Ammon's horn (tissue), 1 donor: ENCODE measurements at regions not wholly inside any gene's neighbourhood (a gene's known extent, or its start where the extent isn't known, plus 50 kb on each side); places are given as distances from the start of the nearest gene placed in this dataset.
"Not testable (repeated sequence)": the region's sequence is repeated elsewhere in the genome, so short reads cannot be mapped to it uniquely, and the experiment has no call there.

ENCODE experiments used
- DNase-seq: peaks from one replicate; pipeline ENCODE4 v3.0.0-alpha.2; 2016; ENCODE audit warnings: low spot score

DNA sequence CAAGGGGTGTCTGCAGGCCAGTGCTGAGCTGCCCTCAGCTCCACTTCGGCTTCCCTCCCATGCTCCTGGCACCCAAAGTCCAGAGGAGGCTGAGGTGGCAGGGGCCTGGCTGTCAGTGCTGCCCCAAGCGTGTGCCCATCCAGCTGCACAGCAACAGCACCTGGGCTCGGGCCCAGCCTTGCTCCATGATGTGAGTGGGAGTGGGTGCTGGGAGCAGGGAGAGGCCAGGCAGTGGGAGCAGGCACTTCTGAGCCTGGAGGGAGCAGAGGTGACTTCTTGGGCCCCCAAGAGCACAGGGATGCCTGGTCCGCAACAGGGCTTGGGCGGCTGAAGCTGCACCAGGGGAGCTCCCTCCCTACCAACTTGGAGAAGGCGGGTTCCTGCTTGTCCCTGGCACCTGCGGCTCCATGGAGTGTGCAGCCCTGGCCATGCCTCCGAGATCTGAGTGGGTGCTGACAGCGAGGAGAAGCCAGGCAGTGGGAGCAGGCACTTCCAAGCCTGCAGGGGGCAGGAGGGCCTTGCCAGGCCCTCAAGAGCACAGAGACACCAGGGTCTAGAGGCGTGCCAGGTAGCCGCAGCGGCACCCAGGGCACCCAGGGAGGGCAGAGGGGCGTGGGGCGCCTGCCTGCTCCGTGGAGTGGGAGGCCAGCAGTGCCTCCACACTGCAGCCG is 366.7 kb upstream of the SGO1 start:
- no peak for DNase-seq

DNA sequence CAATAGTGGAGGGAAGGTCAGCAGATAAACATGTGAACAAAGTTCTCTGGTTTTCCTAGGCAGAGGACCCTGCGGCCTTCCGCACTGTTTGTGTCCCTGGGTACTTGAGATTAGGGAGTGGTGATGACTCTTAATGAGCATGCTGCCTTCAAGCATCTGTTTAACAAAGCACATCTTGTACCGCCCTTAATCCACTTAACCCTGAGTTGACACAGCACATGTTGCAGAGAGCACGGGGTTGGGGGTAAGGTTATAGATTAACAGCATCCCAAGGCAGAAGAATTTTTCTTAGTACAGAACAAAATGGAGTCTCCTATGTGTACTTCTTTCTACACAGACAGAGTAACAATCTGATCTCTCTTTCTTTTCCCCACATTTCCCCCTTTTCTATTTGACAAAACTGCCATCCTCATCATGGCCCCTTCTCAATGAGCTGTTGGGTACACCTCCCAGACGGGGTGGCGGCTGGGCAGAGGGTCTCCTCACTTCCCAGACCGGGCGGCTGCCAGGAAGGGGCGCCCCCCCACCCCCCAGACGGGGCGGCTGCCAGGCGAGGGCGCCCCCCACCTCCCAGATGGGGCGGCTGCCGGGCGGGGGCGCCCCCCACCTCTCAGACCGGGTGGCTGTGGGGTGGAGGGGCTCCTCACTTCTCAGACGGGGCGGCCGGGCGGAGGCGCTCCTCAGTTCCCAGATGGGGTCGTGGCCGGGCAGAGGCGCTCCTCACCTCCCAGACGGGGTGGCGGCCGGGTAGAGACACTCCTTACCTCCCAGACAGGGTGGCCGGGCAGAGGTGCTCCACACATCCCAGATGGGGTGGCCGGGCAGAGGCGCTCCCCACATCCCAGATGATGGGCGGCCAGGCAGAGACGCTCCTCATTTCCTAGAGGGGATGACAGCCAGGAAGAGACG is 361.6 kb upstream of the SGO1 start:
- not testable (repeated sequence) for DNase-seq

DNA sequence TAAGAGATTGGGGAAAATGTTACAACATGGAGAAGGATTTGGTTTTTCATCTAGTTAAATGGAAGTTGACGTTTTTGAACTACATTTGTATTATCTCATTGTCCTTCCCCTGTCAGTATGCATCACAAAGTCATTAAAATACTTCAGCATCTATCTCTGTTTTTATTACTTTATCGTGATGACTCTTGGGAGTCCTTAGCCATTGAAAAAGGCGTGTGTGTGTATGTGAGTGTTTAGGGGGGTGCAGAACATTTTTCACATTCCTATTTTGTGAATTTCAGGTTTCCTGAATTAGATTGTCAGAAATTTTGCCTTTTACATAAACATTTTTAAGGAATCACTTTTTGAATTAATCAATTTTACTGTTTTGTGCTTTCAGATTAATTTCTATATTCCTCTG is 360.6 kb upstream of the SGO1 start:
- no peak for DNase-seq

DNA sequence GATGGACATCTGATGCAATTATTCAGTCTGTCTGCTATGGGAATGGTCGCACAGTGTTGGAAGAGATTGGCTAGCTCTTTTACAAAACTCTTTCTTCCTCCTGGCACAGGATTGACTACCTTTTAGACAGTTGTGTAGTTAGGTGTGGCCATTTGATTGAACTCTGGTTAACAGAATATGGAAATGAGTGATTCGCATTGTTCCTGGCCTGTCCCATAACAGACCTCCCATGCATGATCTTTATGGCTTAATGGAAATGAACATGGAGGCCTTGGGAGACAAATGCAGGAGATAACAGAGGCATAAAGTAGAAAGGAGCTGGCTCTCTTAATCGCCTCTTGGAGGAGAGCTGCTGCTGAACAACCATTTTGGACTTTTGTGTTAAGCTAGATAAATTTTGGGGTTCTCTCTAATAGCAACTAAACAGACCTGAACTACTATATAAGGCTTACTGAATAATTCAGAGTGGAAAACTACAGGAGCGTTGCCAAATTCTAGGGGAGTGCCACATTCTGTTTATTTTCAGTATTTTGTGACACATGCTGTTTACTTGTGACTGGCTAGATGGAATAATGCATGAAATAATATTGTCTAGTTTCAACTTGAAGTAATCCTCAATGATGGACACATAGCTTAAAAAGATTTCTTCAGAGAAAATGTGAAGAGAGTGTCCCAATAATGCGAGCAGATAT is 357.7 kb upstream of the SGO1 start:
- no peak for DNase-seq

DNA sequence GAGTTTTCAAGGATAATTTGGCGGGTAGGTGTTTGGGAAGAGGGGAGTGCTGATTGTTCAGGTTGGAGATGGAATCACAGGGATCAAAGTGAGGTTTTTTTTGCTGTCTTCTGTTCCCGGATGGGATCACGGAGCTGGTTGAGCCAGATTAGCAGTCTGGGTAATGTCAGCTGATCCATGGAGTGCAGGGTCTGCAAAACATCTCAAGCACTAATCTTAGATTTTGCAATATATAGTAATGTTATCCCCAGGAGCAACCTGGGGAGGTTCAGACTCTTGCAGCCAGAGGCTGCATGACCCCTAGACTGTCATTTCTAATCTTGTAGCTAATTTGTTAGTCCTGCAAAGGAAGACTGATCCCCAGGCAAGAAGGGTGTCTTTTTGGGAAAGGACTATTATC is 354.1 kb upstream of the SGO1 start:
- DNase-seq, result no peak

DNA sequence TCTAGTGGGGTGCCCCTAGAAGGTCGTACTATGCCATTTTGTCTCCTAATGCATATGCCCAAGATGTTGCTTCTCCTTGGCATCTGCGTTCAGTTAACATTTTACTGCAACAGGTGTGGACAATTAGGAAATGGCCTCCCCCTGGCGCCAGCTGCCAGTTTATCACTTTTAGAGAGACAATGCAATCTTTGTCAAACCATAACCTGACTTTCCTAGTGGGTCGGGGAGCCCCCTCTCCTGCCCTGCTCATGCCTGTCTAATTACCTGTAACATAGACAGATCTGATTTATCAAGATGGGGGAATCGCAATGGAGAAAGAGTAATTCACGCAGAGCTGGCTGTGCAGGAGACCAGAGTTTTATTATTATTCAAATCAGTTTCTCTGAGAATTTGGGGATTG is 353.7 kb upstream of the SGO1 start:
- DNase-seq, result no peak

DNA sequence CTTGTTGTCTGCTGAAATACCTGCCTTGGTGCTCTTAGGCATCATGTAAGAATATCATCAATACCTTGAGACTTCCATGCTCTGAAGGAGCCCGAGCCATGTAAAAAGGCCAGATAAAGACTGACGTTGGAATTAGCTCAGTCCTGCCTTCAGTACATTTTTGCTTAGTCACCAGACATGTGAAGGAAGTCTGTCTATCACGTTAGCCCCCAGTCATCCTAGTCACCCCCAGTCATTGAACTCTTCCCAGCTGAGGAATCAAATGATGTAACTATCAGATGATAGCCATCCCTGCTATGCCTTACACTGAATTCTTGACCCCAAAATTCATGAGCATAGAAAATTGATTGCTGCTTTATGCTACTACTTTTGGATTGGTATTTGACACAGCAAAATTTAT is 351.2 kb upstream of the SGO1 start:
- no peak for DNase-seq

DNA sequence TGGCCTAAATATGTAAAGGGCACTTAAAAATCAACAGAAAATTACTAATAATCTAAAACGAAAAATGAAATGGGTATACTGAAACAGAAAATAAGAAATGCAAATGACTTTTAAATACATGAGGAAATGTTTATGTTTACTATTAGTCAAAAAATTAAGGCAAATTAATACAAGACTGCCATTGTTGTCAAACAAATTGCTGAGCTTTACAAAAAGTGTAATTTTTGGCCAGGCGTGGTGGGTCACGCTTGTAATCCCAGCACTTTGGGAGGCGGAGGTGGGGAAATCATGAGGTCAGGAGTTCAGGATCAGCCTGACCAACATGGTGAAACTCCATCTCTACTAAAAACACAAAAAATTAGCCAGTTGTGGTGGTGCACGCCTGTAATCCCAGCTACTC is 343.9 kb upstream of the SGO1 start:
- DNase-seq, result no peak

DNA sequence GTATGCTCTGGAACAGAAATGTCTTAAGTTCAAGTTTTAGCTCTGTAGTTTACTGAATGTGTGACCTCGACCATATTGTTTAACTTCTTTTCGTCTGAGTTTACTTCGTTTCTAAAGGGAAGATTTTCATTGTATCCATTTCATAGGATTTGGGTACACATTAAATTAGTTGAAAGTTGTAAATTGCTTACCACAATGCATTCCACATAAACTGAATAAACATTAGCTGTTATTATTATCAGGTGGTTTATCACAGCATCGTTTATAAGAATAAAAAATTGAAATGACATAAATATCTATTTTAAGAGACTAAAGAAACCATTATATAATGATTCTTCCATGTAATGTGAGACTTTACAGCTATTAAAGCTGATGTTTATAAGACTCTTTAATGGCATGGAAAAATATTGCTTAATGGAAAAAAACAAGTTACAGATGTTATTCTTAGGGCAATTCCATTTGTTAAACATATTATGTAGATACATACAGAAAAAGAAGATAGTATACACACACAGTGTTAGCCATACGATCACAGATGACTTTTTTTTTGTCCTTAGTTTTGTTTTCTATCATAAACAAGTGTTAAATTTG is 342.3 kb upstream of the SGO1 start:
- DNase-seq, result no peak

DNA sequence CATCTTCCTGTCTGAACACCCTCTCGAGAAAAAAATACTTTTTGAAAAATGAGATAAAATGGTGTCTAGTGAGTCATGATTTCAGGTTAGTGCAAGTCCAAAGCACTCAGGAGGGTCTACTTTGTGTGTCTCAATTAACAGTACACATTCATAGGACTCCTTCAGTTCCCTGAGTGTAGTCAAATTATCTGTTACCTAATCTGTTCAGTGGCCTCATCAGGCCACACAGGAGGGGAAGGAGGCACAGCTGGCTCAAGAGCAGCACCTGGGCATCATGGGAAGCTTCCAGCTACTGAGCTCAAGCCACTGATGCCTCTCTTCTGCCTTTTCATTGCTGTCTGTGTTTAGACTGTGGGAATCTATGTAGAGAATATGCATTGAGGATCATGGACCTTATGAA is 341.4 kb upstream of the SGO1 start:
- DNase-seq, result no peak

DNA sequence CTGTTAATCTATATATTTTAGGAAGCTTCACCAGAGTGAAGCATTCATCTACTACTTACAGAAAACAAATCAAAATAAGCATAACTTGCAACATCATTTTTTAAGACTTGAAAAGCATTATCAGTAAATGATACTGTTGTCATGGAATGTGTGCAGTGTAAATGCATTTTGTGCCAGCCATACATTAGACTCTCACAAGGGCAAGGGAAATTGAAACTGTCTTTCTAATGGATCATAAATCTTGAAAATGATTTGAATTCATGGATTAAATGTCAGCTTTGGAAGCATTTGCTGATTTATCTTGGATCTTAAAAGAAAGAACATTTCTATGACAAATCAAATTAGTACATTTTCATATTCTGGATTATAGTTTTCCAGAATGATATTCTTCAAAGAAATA is 338.3 kb upstream of the SGO1 start:
- DNase-seq, result no peak

DNA sequence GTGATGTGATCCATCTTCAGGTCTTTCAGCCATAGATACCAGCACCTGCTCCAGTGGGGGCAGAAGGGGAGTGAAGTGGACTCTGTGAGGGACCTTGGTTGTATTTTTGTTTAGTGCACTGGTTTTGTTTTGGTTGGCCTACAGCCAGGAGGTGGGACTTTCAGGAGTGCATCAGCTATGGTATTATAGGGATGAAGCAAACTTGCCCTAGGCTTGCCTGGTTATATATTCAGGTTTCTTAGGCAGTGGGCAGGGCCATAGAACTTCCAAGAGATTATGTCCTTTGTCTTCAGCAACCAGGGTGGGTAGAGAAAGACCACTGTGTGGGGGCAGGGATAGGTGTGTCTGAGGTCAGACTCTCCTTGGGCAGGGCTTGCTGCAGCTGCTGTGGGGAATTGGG is 337.3 kb upstream of the SGO1 start:
- DNase-seq, result no peak

DNA sequence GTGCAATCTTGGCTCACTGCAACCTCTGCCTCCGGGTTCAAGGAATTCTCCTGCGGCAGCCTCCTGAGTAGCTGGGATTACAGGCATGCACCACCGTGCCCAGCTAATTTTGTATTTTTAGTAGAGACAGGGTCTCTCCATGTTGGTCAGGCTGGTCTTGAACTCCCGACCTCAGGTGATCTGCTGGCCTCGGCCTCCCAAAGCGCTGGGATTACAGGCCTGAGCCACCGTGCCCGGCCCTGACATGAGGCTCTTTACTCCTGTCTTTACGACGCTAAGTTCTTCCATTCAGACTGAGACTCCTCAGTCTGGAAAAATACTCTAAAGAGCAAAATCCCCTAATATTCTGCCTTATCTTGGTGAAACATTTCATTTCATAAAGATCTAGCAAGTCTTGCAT is 331.3 kb upstream of the SGO1 start:
- DNase-seq, result not testable (repeated sequence)

DNA sequence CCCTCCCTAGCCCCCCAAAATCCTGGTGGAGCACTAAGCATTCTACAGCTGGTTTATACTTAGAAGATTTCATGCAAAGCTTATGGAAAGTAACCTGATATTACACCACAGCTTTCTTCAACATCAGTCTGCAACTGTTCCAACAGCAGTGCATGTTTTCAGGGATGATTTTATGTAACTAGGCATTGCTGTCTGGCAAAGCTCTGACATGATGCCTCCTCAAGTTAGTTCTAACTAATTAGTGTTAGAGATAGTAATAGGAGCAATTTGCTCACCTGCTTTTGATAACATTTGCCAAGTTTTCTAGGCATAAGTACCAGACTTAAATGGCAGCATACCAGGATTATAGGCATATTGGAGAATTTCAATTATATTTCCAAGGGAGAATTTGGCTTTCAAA is 330.3 kb upstream of the SGO1 start:
- DNase-seq, result no peak

DNA sequence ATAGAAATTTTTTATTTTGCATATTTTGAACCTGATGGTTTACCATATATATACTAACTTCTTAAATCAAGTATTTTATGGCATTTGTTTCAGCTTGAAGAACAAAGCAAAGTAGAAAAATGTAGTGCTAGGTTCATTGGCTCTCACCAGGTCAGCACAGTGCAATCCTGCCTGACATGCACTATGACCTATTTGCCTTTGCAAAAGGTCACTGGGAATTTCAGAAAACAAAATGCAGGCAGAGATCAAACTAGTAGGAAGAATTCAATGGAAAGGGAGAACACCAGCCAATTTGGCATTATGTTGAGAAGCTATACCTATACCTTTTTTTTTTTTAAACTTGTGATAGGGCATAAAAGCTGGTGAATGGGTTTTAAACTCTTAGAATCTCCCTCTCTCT is 329.8 kb upstream of the SGO1 start:
- DNase-seq, result no peak

DNA sequence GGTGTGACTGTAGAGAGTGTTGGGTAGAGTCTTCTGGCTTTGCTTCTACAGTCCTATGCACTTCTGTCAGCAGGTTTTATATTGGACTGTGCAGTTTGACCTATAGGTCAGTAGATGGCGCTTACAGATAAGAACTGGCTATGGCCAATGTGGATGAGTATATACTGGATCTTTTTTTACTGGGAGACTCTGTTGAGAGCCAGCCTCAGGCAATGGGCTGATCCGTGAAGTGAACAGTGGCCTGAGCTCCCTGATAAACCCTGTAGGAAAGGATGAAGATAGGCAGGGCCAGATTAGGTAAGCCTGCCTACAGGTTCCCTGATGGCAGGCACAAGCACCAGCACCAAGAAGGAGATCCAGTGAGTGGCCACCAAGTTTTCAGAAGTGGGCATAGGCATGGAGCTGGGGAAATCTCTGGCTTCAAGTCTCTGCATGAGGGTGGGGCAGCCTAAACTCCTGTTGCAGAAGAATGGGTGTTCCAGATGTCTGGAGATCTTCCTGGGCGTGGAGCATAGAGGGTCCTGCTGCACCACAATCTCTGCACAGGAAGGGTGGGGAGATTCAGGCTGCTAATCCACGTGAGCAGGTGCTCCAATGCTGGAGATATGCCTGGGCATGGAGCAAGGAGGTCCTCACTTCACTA is 326.0 kb upstream of the SGO1 start:
- peak; percentile 52 for DNase-seq

DNA sequence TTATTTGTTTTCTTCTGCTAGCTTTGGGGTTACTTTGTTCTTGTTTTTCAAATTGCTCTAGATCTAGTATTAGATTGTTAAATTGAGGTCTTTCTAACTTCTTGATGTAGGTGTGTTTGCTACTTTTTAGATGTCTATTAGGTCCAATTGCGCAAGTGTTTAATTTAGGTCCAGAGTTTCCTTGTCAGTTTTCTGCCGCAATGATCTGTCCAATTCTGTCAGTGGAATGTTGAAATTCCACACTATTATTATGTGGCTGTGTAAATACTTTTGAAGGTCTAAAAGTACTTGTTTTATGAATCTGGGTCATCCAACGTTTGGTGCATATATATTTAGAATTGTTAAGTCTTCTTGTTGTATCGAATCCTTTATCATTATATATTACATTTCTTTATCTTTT is 324.4 kb upstream of the SGO1 start:
- no peak for DNase-seq

DNA sequence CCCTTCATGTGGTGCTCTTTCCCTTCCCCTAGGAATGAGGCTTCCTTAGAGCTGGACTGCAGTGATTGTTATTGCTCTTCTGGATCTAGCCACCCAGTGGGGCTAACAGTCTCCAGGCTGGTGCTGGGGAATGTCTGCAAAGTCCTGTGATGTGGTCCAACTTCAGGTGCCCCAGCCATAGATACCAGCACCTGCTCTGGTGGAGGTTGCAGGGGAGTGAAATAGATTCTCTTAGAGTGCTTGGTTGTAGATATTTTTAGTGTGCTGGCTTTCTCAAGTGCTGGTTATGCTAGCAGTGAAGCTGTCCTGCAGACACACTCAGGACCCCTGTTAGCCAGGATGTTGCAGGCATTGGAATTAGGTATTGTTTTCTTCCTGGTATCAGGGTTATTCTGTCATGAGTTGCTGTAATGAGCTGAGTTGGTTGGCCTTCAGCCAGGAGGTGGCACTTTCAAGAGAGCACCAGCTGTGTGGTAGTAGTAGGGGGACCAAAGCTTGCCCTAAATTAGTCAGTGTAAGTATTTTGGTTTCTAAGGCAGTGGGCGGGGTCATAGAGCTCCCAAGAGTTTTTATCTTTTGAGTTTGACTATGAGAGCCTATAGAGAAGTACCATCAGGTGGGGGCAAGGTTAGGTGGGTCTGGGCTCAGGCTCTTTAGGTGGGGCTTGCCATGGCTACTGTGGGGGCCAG is 317.5 kb upstream of the SGO1 start:
- DNase-seq, result no peak

DNA sequence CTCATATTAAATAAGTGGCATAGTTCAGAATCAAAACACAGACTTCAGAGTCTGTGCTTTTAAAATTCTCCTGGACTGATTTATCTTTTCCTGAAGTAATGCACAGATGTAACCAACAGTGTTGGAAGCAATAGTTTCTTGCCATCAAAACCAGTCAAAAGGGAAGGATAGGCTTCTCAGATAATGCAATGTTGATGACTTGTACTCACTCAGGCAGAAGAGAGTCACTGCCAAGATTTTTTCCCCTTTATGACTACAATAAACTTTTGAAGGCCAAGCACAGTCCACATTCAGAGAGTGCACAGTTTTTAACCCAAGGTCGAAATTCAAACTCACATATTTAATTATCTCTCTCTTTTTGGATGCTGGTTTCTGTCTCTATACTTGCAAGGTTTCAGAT is 305.0 kb upstream of the SGO1 start:
- DNase-seq, result no peak

DNA sequence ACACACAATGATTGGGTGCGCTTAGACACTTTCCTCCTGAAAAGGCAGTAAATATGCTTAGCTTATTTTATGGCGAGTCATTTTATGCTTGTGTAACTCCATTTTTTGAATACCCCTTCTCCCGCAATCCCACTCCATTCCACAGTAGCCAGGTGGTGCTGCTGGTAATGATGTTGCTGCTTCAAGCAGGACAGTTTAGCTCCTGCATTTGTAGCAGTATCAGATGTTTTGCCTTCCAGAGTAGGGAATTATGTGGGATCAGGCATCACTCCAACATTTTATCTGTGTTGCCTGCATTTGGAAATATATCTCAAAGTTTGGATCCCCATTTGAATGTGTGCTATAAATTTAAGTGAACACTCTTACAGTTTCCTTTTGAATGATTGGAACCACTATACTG is 302.1 kb upstream of the SGO1 start:
- no peak for DNase-seq

DNA sequence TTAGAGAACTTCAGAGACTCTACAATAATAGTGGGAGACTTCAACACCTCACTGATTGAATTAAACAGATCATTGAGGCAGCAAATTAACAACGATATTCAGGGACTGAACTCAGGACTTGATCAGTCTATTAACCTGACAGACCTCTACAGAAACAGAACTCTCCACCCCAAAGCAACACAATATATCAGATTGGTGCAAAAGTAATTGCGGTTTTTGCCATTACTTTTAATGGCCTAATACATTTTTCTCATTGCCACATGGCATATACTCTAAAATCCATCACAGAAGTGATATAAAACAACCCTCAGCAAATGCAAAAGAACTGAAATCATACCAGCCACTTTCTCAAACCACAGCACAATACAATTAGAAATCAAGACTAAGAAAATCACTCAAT is 298.1 kb upstream of the SGO1 start:
- no peak for DNase-seq

DNA sequence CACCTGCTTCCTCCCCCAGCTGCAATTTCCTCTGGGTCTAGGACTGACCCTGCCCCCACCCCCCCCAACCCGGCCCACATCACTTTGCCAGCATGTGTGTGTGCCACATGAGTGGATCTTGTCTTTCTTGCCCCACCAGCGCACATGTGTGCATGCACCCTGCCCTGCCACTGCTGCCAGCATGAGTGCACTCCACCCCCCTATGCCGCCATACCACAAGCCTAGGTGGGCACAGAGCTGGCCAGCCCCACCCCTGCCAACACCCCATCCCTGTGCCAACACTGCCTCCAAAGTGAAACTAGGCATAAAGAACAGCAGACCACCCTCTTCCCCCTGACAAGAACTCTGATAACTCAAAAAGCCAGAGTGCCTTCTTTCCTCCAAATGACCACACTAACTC is 296.3 kb upstream of the SGO1 start:
- DNase-seq, result no peak
